Muscle of leg (tissue), 3 donors: ENCODE measurements at regions not wholly inside any gene's neighbourhood (a gene's known extent, or its start where the extent isn't known, plus 50 kb on each side); places are given as distances from the start of the nearest gene placed in this dataset.

Experiments used
- DNase-seq: peaks from one replicate; pipeline ENCODE4 v3.0.0; 2013
- H3K27ac ChIP-seq: one replicate; pipeline ENCODE4 v1.5.1; 2013; ENCODE audit warnings: mild to moderate bottlenecking, low read length, control low read depth
- H3K27me3 ChIP-seq: one replicate; pipeline ENCODE4 v1.6.1; 2013; ENCODE audit warnings: low read length; ENCODE audit not compliant: control insufficient read depth, insufficient read depth
- H3K36me3 ChIP-seq: one replicate; pipeline ENCODE4 v1.6.1; 2013; ENCODE audit warnings: low read length; ENCODE audit not compliant: control insufficient read depth, insufficient read depth
- H3K4me1 ChIP-seq: one replicate; pipeline ENCODE4 v1.6.1; 2013; ENCODE audit warnings: low read length; ENCODE audit not compliant: control insufficient read depth, insufficient read depth
- H3K4me3 ChIP-seq: one replicate; pipeline ENCODE4 v1.5.1; 2013; ENCODE audit warnings: low read length, control low read depth
- H3K9me3 ChIP-seq: replicated peaks from 2 replicates; pipeline ENCODE4 v1.6.1; 2013; ENCODE audit warnings: low read depth, low read length; ENCODE audit not compliant: control insufficient read depth
- WGBS: methylation state at CpG from one replicate; pipeline ENCODE4 v1.1.5; 2013; ENCODE audit warnings: missing lambda C conversion rate; ENCODE audit not compliant: insufficient coverage; 5-methylcytosine and 5-hydroxymethylcytosine counted together

DNA sequence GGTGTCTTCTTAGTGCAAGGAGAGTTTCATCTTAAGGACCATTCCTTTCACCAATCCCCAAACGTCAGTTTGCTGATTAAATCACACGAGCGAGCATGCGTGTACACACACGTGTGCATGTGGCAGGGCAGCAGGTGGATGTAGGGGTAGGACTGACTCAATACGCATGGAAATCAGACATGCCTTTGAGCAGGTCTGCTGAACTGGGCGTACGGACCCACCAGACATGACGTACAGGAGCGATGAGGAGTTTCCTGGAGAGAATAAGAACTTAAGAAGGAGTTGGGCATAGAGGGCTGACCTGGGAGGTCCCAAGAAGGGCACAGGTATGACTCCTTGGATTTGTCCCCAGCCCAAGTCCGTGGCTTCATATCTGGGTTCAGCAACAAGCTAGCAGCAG, 170.0 kb downstream of the FGF18 start:
- no peak for DNase-seq
- Histone ChIP-seq H3K4me1 (no peaks in the 10 kb centered on the region), H3K27me3 (no peaks in the 10 kb centered on the region), H3K9me3 (no peaks in the 10 kb centered on the region), H3K36me3 (no peaks in the 10 kb centered on the region), H3K27ac (no peak overlapping the region), H3K4me3 (no peak overlapping the region)
- WGBS: 85% methylated on average over 11 of the region's 11 CpGs

DNA sequence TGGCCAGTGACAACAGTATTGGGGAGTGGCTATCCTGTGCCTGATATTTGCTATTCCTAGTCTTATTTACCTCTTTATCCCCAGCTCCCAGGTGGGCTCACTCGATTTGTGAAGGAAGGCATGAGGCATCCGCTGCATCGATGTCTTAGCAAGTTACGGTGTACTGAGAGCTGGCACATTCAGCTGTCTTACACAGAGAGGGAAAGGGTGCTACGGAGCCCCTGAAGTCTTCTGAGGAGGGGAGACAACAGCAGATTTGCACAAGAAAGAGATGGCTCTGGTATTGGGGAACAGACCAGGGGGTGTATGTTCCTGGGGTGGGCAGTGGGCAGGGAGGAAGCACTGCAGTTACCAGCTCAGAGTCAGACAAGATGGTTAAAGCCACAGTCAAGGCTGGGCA, 172.6 kb downstream of the FGF18 start:
- 93% methylated on average over 4 of the region's 5 CpGs for WGBS
- no peaks in the 10 kb centered on the region for H3K27me3 ChIP-seq
- no peaks in the 10 kb centered on the region for H3K36me3 ChIP-seq
- no peak overlapping the region for H3K27ac ChIP-seq
- DNase-seq: no peak
- no peaks in the 10 kb centered on the region for H3K9me3 ChIP-seq
- H3K4me3 ChIP-seq: no peak overlapping the region
- peaks cover 8% of the 10 kb centered on the region for H3K4me1 ChIP-seq

DNA sequence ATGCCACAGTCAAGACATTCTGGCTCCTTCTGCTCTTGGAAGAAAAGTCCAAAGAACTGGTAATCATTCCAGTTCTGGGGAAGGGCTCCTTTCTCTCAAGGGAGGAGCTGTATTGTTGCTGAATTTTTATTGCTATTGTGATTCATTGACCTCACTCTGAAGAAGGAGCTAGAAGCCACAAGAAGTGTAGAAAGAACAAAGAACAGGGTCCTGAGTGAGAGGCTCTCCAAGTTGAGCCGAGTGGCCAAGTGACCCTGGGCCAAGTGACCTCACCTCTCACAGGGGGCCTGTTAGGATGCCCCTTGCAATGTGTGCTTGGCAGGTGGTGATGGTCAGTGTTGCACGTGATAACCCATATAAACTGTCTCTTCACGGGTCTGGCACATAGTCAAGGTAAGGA, 173.3 kb downstream of the FGF18 start:
- no peak for DNase-seq
- Histone ChIP-seq H3K27me3 (no peaks in the 10 kb centered on the region), H3K27ac (no peak overlapping the region), H3K4me1 (peaks cover 8% of the 10 kb centered on the region), H3K4me3 (no peak overlapping the region), H3K36me3 (no peaks in the 10 kb centered on the region), H3K9me3 (no peaks in the 10 kb centered on the region)
- no CpG with 5 or more reads among the region's 3 CpGs for WGBS

DNA sequence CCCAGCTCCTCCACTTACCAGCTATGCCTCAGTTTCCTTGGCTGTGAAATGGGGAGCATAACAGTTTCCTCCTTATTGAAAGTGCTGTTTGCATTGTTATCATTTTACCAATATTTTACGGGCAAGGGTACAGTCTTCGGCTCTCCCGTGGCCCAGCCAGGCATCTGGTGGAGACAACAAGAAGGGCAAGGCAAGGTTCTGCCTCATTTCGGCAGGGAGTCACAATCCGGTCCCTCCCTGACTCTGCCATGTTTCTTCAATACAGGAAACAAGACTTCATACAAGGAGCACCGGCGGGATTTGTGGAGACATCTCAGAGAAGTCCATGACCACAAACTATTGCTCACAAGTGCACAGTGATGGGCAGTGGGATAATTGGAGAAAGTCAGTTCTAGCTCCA, 174.0 kb downstream of the FGF18 start:
- Histone ChIP-seq H3K4me3 (no peak overlapping the region), H3K36me3 (no peaks in the 10 kb centered on the region), H3K27me3 (no peaks in the 10 kb centered on the region), H3K4me1 (peaks cover 8% of the 10 kb centered on the region), H3K27ac (no peak overlapping the region), H3K9me3 (no peaks in the 10 kb centered on the region)
- WGBS: 100% methylated on average over 5 of the region's 7 CpGs
- no peak for DNase-seq

GRCh38 chr5:171593976-171594375, 174.5 kb downstream of the FGF18 start:
- no peak overlapping the region for H3K4me3 ChIP-seq
- no peaks in the 10 kb centered on the region for H3K9me3 ChIP-seq
- H3K36me3 ChIP-seq: no peaks in the 10 kb centered on the region
- H3K27ac ChIP-seq: no peak overlapping the region
- no CpG with 5 or more reads among the region's 2 CpGs for WGBS
- H3K27me3 ChIP-seq: no peaks in the 10 kb centered on the region
- DNase-seq: no peak
- peaks cover 8% of the 10 kb centered on the region for H3K4me1 ChIP-seq

GRCh38 chr5:171595401-171595800, 176.0 kb downstream of the FGF18 start:
- DNase-seq: no peak
- Histone ChIP-seq H3K36me3 (no peaks in the 10 kb centered on the region), H3K27me3 (no peaks in the 10 kb centered on the region), H3K4me3 (no peak overlapping the region), H3K27ac (no peak overlapping the region), H3K4me1 (peaks cover 20% of the 10 kb centered on the region), H3K9me3 (no peaks in the 10 kb centered on the region)
- 79% methylated on average over 2 of the region's 3 CpGs for WGBS

DNA sequence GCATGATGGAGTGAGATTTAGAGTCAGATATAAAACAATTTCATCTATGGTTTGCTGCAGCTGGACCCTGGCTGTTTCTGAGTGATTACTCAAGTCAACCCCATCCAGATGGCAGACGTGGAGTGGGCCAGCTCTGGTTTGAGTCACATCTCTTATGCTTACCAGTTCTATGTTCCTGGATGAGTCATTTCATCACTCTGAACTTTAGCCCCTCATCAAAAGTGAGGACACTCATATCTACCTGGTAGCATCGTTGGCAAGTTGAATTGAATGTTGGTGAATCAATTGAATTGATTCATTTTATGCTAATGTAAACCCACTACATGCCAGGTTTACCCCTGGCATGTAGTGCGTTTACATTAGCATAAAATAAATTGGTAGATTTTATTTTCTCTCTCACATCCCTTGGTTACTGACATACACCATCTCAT, 176.4 kb downstream of the FGF18 start:
- Histone ChIP-seq H3K27me3 (no peaks in the 10 kb centered on the region), H3K4me3 (no peak overlapping the region), H3K4me1 (peaks cover 21% of the 10 kb centered on the region), H3K36me3 (no peaks in the 10 kb centered on the region), H3K27ac (no peak overlapping the region), H3K9me3 (no peaks in the 10 kb centered on the region)
- no CpG with 5 or more reads among the region's 3 CpGs for WGBS
- DNase-seq: no peak

DNA sequence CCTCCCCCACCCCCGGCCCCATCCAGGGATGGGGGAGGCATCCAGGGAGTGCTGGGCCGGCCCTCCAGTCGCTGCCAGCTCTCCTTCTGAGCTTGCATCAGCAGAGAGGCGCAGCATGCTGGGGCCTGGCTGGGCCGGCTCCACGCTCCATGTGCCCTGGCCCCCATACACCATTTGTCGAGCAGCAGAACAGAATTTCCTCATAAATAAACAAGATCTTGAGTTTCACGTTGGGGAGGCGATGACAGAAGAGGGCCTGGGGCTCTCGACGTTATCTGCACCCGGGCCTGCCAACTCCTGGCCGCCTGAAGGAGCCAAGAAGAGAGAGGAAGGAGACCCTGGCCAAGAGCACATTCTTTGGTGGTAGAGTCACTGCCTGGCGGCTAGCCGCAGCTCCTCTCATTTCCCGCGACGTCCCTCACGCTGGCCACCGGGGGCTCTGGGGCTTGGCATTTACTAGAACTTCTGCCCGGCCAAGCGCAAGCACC, 177.0 kb downstream of the FGF18 start:
- Histone ChIP-seq H3K4me3 (no peak overlapping the region), H3K9me3 (no peaks in the 10 kb centered on the region), H3K27ac (peak overlapping the region; percentile 29), H3K4me1 (peaks cover 21% of the 10 kb centered on the region), H3K27me3 (no peaks in the 10 kb centered on the region), H3K36me3 (no peaks in the 10 kb centered on the region)
- 23% methylated on average over 16 of the region's 22 CpGs for WGBS
- peak; percentile 79 for DNase-seq

DNA sequence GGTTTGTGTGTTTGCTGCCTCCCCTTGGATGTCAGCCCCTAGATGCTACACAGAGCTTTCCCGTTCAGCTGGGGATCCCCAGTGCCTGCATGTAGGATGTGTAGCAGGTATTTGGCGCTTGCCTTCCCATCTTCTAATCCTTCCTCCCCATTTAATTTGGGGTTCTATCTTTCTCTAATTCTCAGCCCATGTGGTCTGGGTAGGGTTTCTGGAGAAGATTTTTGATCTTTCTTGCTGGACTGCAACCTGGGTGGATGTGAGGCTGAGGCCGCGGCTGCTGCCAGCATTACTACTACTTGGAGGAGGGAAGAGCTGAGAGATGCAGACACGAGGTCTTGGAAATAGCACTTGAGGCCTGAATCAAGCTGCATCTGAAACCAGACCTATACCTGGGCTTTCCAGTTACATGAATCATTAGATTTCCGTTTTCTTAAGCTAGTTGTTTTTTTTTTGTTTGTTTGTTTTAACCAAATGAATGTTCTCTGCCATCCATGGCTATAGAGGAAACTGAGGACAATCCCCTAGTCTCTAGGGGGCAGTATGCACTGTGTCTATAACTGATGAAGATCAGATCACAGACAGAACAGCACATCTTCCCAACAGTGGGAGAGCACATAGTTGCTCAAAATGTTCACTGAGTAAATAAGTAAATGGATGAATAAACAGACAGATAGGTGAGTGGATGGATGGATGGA, 178.6 kb downstream of the FGF18 start:
- Histone ChIP-seq H3K4me1 (peaks cover 21% of the 10 kb centered on the region), H3K27ac (no peak overlapping the region), H3K4me3 (no peak overlapping the region), H3K27me3 (no peaks in the 10 kb centered on the region), H3K36me3 (no peaks in the 10 kb centered on the region), H3K9me3 (no peaks in the 10 kb centered on the region)
- DNase-seq: no peak
- WGBS: 67% methylated on average over 3 of the region's 6 CpGs

DNA sequence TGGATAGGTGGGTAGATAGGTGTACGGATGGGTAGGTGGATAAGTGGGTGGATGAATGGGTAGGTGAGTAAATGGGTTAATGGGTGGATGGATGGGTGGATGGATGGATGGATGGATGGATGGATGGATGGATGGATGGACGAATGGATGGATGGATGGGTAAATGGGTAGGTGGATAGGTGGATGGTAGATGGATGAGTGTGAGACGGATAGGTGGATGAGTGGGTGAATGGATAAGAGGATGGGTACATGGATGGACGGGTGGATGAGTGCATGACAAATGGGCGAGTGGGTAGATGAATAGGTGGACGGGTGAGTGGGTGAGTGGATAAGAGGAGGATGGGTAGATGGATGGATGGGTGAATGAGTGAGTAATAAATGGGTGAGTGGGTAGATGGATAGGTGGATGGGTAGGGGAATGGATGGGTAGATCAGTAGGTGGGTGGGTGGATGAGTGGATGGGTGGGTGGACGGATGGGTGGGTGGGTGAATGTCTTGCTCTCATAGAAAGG, 179.2 kb downstream of the FGF18 start:
- no peak overlapping the region for H3K4me3 ChIP-seq
- WGBS: 87% methylated on average over 7 of the region's 7 CpGs
- H3K4me1 ChIP-seq: peaks cover 21% of the 10 kb centered on the region
- H3K27me3 ChIP-seq: no peaks in the 10 kb centered on the region
- no peaks in the 10 kb centered on the region for H3K36me3 ChIP-seq
- no peaks in the 10 kb centered on the region for H3K9me3 ChIP-seq
- no peak for DNase-seq
- H3K27ac ChIP-seq: no peak overlapping the region
